CD4-positive, alpha-beta T cell treated with Interleukin-21 for 1 hour (primary cell): ENCODE measurements at regions not wholly inside any gene's neighbourhood (a gene's known extent, or its start where the extent isn't known, plus 50 kb on each side); places are given as distances from the start of the nearest gene placed in this dataset.
"Not testable (repeated sequence)": the region's sequence is repeated elsewhere in the genome, so short reads cannot be mapped to it uniquely, and the experiment has no call there.

Experiments used
- DNase-seq: peaks from one replicate; pipeline ENCODE4 v3.0.0-alpha.2; 2020

DNA sequence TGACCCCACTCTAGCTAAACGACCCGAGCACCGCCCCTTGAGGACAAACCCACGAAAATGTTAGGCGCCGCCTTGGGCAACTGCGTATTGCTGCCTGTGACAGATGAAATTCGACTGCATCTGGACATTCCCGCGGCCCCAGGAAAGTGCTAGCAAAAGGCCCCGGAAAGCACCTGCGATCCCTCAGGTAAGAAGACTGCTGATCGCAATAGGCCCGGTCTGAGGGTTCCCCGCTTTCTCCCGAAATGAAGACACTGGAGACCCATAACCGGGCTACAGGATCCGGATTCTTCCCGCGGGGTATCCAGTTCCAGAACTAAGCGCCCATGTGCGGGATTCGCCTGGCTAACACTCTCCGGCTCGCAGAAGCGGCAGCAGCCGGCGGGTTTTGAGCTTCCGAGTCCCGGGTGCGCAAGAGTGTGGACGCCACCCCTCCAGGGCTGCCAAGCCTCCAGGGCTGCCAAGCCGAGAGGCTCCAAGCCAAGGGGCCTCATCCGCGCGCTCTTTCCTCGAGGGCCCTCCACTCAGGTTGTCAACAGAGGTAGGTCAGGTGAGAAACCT, 157.9 kb upstream of the NBPF11 start:
- no peak for DNase-seq

DNA sequence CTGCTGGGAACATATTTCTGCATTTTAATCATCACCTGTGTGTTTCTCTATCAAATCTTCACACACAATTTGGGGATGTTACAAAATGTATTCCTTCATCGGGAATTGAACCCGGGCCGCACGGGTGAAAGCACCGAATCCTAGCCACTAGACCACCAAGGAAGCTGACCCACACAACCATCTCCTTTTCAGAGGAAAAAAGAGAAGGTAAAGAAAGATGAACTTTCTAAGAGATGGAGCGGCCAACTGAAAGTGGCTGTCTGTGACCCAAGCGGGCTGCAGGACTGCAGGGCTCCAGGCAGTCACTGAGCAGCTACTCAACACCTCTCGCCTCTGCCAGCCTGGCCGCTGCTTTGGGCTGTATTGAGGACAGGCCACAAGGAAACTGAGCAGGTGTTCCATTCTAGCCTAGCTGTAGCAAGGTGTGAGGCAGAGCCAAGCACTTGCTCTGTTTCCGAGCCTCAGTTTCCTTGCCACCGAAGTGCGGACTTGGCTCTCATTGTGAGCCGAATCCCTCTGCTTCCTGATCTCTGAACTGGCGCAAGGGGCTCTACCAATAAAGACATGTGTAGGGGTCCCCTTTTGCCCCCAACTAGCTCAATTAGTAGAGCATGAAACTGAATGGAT, 156.9 kb upstream of the NBPF11 start:
- no peak for DNase-seq

DNA sequence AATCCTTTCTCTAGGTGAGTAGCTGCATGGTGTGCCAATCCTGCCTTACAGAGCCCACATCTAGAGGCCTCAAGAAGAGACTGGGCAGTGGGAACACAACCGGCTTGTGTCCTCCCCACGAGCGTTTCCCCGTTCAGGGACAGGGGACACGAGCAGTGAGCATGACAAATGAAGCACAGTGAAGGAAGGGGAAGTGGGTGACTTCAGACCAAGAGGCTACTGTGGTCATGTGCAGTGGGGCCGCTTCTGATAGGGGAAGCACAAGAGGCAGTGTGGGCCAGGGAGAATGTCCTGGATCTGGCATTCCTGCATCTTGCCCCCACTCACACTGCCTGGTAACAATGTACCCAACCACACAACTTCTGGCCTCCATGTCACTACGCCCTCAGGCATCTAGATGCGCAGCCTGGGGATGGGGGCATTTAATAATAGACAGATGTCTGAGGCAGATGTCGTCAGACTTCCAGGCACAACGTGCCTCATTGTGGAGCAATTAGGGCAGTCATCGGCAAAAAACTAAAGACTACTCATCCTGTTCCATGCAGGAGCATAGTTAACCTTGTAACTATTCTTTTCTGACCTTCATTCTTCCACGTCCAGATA, 155.6 kb upstream of the NBPF11 start:
- no peak for DNase-seq

DNA sequence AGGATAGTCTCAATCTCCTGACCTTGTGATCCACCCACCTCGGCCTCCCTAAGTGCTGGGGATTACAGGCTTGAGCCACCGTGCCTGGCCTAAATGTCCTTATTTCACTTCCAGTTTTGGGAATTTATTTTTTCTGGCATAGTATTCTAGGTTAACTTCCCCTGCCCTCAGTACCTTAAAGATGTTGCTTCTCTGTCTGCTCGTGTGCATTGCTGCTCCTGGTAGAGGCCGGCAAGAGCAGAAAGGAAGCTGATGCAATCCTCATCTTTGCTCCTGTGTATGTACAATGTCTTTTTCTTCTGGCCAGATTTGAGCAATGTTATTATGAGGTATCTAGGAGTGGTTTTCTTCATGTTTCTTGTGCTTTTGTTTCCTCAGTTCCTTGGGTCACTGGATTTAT, 152.9 kb upstream of the NBPF11 start:
- not testable (repeated sequence) for DNase-seq

DNA sequence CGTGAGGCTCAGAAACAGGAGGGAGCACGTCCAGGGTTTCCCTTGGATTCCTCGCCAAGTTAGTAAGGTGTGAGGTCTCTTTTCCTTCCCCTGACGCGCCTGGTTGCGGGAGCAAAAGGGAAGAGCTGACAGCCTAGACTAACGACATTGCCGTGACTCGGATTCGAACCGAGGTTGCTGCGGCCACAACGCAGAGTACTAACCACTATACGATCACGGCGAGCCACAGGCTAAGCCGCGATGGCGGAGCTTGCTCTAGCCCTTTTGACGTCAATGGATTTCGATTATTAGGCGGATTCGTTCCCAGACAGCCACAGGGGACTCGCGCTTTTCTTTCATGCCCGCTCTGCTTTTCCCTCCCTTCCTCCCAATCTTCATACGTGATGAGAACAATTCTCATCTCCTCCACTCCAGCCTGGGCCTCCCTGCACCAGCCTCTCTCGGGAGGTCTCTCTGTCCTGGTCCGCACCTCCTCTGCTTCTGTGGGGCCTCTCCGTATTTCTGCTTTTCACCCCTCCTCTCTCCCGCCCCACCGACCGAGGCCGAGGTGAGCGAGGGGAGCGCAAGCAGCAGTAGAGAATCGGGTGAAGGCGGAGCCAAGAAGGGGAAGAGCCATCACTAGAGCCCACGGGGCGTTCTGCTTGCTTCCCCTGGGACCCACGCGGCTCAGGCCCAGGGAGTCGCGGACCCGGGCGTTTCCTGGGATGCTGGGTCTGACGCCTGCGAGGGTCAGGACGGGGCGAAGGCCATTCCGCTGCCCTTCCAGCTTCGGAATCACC, 150.7 kb upstream of the NBPF11 start:
- peak; percentile 59 for DNase-seq

DNA sequence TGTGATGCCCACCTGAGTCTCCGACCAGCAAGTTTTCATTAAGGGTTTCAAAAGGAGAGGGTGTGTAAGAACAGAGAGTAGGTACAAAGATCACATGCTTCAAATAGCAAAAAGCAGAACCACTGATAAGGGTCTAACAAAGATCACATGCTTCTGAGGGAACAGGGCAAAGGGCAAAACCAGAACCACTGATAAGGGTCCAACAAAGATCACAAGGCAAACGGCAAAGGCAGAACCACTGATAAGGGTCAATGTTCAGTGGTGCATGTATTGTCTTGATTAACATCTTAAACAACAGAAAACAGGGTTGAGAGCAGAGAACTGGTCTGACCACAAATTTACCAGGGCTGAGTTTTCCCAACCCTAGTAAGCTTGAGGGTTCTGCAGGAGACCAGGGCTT, 145.8 kb upstream of the NBPF11 start:
- DNase-seq, result not testable (repeated sequence)

DNA sequence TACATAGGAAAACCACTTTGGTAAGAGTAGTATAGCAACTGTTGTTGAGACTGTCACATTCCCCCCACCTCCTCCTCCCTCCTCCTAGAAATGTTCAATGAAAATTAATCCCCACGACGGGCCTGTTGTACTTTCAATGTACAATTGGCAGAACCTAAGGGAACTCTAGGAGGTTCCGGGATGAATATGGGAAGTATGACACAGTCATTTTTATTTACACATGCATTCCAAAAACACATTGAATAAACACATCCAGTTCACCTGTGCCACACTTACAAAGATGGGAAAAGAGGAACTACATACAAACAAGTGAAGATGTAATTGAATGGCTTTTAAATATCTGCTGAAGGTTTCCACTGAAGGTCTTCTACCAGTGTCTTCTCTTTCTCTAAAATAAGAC, 144.4 kb upstream of the NBPF11 start:
- no peak for DNase-seq

DNA sequence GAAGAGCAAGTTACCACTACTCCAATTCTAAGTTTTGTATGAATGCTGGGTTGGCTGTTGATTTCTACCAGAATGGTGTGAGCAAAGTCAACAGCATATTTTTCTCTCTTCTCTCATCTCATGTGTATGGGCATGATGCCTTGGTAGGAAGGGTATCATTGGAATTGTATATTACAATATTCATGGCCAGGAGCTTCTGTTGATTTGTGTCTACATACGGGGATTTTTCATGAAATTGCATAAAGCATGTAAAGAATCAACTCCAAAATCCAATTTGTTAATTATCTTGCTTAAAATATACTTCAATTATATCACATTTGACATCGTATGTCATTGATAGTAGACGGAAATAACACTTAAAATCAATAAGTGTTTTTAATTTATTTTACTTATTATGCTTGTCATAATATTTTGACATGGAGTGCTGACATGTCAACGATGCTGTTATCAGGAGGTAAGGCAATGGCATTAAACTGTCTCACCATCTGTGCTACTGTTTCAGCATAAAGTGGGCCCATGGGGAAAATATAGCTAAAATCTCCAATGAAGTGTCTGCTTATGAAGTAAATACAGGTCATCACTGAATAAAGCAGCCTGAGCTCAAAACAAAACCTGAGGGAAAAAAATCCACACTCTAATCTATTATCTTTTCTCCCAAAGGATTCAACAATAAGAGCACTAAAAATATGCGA, 142.2 kb upstream of the NBPF11 start:
- DNase-seq, result no peak

DNA sequence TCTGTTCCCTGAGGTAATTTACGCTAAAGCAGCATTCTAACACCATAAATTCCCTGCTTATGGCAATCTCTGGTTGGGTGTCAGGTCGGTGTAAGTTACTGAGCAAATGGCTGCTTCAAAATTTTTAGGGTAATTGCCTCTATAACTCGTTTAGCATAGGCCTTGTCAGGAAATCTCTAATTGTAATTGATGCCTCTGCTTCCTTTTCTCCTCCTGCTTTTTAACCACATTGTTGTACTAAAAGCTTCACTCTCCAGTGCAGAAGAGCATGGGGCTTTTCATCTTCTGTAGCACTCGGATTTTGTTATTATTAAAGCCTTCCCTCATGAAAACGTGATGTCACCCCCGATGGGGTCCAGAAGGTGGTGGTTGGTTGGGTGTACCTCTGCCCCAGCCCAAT, 141.6 kb upstream of the NBPF11 start:
- DNase-seq, result no peak

DNA sequence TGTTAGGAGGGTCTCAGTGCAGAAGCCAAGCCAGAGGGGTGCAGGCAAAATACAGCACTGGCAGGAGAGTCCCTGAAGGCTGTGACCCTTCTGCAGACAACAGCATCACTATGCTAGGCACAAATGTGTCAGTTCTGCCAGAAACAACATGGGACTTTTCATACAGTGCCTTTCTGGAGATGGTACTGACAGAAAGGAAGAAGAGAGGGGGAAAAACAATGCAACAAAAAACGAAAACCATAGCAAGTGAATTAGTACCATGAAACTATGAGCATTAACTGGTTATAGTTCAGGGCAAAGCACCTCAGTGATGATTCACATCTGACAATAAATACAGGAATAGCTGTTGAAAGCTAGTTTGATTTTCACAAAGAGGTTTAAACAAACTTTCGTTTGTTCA, 140.8 kb upstream of the NBPF11 start:
- DNase-seq, result no peak

DNA sequence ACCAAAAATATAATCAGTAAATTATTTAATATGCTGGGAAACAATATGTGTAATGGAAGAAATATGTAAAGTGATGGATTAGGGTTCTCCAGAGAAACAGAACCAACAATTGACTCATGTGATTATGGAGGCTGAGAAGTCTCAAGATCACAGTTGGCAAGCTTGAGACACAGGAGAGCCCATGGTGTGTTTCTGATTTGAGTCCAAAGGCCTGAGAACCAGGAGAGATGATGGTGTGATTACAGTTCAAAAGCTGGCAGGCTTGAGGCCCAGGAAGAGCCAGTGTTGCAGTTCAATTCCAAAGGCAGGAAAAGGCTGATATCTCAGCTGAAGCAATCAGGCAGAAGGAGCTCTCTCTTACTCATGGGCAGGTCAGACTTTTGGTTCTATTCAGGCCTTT, 138.8 kb upstream of the NBPF11 start:
- DNase-seq, result no peak

DNA sequence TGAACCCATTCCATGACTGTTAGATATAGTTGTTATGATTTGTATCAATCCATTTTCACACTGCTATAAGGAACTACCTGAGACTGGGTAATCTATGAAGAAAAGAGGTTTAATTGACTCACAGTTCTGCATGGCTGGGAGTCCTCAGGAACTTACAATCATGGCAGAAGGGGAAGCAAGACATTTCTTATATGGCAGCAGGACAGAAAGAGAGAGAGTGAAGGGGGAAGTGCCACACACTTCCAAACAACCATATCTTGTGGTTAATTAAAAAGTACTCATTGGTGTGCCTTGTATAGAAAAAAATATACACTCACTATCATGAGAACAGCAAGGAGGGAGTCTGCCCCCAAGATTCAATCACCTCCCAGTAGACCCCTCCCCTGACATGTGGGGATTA, 137.6 kb upstream of the NBPF11 start:
- no peak for DNase-seq

DNA sequence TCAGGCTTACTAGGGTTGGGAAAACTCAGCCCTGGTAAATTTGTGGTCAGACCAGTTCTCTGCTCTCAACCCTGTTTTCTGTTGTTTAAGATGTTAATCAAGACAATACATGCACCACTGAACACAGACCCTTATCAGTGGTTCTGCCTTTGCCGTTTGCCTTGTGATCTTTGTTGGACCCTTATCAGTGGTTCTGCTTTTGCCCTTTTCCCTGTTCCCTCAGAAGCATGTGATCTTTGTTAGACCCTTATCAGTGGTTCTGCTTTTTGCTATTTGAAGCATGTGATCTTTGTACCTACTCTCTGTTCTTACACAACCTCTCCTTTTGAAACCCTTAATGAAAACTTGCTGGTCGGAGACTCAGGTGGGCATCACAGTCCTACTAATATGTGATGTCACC, 133.9 kb upstream of the NBPF11 start:
- DNase-seq, result not testable (repeated sequence)

DNA sequence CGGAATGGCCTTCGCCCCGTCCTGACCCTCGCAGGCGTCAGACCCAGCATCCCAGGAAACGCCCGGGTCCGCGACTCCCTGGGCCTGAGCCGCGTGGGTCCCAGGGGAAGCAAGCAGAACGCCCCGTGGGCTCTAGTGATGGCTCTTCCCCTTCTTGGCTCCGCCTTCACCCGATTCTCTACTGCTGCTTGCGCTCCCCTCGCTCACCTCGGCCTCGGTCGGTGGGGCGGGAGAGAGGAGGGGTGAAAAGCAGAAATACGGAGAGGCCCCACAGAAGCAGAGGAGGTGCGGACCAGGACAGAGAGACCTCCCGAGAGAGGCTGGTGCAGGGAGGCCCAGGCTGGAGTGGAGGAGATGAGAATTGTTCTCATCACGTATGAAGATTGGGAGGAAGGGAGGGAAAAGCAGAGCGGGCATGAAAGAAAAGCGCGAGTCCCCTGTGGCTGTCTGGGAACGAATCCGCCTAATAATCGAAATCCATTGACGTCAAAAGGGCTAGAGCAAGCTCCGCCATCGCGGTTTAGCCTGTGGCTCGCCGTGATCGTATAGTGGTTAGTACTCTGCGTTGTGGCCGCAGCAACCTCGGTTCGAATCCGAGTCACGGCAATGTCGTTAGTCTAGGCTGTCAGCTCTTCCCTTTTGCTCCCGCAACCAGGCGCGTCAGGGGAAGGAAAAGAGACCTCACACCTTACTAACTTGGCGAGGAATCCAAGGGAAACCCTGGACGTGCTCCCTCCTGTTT, 128.9 kb upstream of the NBPF11 start:
- DNase-seq, result peak; percentile 27

DNA sequence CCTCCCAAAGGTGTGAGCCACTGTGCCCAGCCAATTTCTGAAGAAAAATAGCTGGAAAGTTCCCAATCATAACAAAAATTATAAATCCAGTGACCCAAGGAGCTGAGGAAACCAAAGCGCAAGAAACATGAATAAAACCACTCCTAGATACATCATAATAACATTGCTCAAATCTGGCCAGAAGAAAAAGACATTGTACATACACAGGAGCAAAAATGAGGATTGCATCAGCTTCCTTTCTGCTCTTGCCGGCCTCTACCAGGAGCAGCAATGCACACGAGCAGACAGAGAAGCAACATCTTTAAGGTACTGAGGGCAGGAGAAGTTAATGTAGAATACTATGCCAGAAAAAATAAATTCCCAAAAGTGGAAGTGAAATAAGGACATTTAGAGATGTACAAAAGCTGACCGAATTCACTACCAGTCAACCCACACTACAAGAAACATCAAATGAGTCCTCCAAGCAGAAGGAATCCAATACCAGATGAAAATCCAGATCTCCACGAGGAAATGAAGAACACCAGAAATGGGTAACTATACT, 127.0 kb upstream of the NBPF11 start:
- not testable (repeated sequence) for DNase-seq

DNA sequence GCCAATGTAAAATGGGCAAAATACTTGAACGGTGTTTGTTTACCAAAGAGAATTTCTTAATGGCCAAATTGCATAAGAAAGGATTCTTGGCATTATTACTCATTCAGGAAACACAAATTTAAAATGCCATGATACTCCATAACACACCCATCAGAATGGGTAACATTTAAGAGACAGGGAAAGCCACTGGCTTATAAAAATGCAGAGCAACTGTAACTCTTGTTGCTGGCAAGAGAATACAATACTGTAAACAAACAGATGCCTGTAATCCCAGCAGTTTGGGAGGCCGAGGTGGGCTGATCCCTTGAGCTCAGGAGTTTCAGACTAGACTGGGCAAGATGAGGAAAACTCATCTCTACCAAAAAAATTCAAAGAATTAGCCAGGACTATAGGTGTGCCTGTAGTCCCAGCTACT, 125.8 kb upstream of the NBPF11 start:
- DNase-seq, result not testable (repeated sequence)

DNA sequence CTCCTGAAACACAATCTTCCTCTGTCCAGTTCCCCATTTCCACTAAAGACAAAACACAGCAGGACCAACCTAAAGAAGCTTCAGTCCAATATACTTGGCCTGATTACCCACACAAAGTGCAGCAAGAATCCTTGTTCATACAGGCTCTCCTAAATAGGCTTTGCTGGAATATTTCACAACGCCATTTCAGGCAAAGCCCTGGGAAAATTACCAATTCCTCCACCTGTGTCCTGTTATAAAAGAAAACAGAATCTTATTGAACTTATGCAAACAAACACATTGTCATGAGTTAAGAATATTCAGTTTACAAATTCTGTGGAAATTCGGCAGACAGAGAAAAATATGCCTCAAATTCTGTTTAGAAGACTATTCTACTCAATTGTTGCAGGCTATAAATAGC, 115.0 kb upstream of the NBPF11 start:
- DNase-seq, result not testable (repeated sequence)

DNA sequence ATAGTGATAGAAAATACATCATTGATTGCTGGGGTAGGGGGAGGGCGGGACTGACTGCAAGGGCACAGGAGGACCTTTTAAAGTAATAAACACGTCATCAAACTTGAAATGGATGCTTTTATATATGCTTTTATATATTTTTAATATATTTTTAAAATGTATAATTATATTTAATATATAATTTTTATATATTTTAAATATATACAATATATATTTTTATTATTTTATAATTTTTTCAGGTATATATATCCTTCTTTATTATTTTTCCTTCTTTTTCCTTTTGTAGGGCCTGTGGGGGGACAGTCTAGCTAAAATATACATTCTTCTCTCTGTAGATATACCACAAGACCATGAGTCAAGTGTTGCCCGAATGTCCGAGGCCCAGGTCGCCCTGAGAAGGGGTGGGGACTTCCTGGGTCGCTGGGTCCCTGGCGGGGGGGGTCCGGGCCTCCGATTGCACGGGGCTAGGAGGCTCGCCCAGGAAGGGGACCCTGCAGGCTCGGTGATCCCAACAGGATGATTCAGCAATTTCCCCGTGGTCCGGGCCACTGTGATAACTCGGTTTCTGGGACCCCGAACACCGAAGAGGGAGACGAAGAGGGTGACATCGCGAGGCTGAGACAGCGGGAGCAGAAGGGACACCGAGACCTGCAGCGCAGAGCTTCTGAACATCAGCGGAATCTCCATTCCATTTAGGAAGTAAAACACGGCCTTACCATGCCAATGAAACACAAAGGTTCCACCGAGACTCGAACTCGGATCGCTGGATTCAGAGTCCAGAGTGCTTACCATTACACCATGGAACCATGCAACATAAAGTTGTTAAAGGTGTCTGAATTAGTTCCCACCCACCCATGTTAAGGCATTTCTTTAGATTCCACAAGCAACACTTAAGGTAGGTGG, 112.5 kb upstream of the NBPF11 start:
- DNase-seq, result peak; percentile 32

DNA sequence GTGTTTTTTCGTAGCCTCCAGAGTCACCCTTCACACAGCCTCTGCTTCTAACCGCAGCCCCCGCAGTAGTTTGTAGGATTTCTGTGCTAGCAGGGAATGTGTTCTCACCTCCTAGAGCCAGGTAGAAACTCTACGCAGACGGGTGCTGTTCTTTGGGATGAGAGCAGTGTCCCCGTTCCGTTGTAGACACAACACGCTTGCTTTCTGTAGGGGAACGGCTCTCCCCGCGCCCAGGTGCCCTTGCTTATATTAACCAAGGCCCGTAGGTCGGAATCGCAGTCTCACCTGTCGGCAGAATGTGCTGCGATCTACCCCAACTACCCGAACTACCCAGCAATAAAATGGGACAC, 111.8 kb upstream of the NBPF11 start:
- DNase-seq, result peak; percentile 21

DNA sequence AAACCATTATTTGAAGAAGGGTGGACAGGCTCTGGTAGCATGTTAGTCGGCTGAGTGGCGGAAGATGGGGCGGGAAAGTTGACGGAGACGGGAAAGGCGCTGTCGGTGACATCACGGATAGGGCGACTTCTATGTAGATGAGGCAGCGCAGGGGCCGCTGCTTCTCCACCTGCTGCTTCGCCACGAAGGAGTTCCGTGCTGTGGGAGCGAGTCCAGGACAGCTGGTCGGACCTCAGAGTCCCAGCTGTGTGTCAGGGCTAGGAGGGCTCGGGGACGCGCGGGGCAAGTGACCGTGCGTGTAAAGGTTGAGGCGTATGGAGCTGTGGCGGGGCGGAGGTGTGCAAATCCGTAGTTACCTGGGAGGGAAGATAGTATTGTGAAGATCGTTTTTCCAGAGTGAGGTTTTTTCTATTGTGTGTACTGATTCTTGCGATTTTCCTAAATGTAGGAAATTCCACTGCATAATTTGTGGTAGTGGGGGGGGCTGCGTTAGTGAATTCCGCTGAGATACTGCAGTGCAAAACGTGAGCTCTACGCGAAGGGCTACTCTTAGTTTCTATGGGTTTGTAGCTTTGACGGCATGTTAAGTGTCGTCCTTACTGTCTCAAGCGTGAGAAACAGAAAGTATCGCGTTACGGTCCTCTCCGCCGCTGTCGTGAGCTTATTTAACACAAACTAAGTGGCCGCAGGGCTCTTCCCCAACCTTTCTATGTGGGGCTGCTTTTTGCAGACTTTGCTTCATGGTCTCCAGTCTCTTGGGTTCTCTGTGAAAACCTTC, 111.2 kb upstream of the NBPF11 start:
- DNase-seq, result peak; percentile 69
